Lung (tissue), 11 donors: ENCODE measurements at regions not wholly inside any gene's neighbourhood (a gene's known extent, or its start where the extent isn't known, plus 50 kb on each side); places are given as distances from the start of the nearest gene placed in this dataset.

Experiments used
- ATAC-seq: fragments of 200-7000 bp; cut with Tn5 transposase; one replicate; pipeline ENCODE4 v1.9.1; 2020; ENCODE audit warnings: moderate number of reproducible peaks; ENCODE audit not compliant: insufficient read depth, low FRiP score
- DNase-seq, 3 donors: peaks; one replicate each; pipeline ENCODE4 v3.0.0-alpha.2; 2013 to 2017
- H3K27ac ChIP-seq, 2 donors: one replicate each; pipeline ENCODE4 v1.5.1; 2013; ENCODE audit warnings: mild to moderate bottlenecking in 2 of 2, moderate library complexity in 2 of 2, control low read depth in 1 of 2, inconsistent platforms in 1 of 2, low read depth in 1 of 2, low read length in 1 of 2
- H3K27me3 ChIP-seq, 3 donors: one replicate each; pipeline ENCODE4 v1.5.1; 2013; ENCODE audit warnings: low read length in 2 of 3; ENCODE audit not compliant: control insufficient read depth in 3 of 3, insufficient read depth in 3 of 3
- H3K36me3 ChIP-seq, 4 donors: one replicate each; pipeline ENCODE4 v1.5.1; 2013; ENCODE audit warnings: low read length in 4 of 4, mild to moderate bottlenecking in 1 of 4, moderate library complexity in 1 of 4; ENCODE audit not compliant: control insufficient read depth in 4 of 4, insufficient read depth in 4 of 4
- H3K4me1 ChIP-seq, 5 donors: one replicate each; pipeline ENCODE4 v1.5.1; 2013; ENCODE audit warnings: low read length in 5 of 5, mild to moderate bottlenecking in 2 of 5, moderate library complexity in 1 of 5; ENCODE audit not compliant: control insufficient read depth in 5 of 5, insufficient read depth in 5 of 5
- H3K4me3 ChIP-seq: one replicate; pipeline ENCODE4 v1.5.1; 2013; ENCODE audit warnings: mild to moderate bottlenecking, control low read depth, moderate library complexity
- H3K9ac ChIP-seq, 2 donors: one replicate each; pipeline ENCODE4 v1.5.1; 2013; ENCODE audit warnings: low read length in 2 of 2, control low read depth in 1 of 2; ENCODE audit not compliant: insufficient read depth in 1 of 2
- H3K9me3 ChIP-seq, 4 donors: one replicate each; pipeline ENCODE4 v1.5.1; 2013; ENCODE audit warnings: low read length in 3 of 4, mild to moderate bottlenecking in 1 of 4, moderate library complexity in 1 of 4; ENCODE audit not compliant: control insufficient read depth in 4 of 4, insufficient read depth in 3 of 4
- CTCF ChIP-seq: IDR thresholded peaks from 2 replicates; pipeline ENCODE4 v1.5.1; 2012; ENCODE audit warnings: mild to moderate bottlenecking; ENCODE audit errors: control extremely low read depth, extremely low read depth
- WGBS, 2 donors: extraction: QIAGEN DNeasy Blood & Tissue Kit; methylation state at CpG; one replicate each; pipeline ENCODE4 v1.1.7; 2013; 5-methylcytosine and 5-hydroxymethylcytosine counted together
- donor health status: control.
- donor health status: control.
- donor health status: Bipolar disorder and iron deficiency.
- donor health status: healthy.
- donor health status: DM: yes; HTN: yes; CAD: no.

GRCh38 chrX:8036914-8037313 is 109.7 kb upstream of the PNPLA4 start:
- Histone ChIP-seq H3K9me3 (no peaks in the 10 kb centered on the region), H3K36me3 (no peaks in the 10 kb centered on the region), H3K27ac (peak overlapping the region in 1 of 2 donors; percentile 9), H3K27me3 (peaks cover 0 to 30% (median 20%) of the 10 kb centered on the region in 3 donors), H3K4me3 (no peak overlapping the region), H3K4me1 (peaks cover 0 to 8% (median 2%) of the 10 kb centered on the region in 5 donors), H3K9ac (no peak overlapping the region)
- no peak for TF ChIP-seq CTCF
- no peak for ATAC-seq
- DNase-seq = peak in 2 of 3 donors; percentile 34 to 43
- 46 to 66% methylated on average over 4 of the region's 4 CpGs for WGBS, 2 donors

- DNase-seq (peak in 2 of 3 donors; percentile 4 to 28), ATAC-seq (no peak)
- Histone ChIP-seq H3K9ac (no peak overlapping the region), H3K27ac (no peak overlapping the region), H3K4me1 (peaks cover 0 to 8% (median 2%) of the 10 kb centered on the region in 5 donors), H3K27me3 (peaks cover 0 to 25% (median 21%) of the 10 kb centered on the region in 3 donors), H3K4me3 (no peak overlapping the region), H3K9me3 (no peaks in the 10 kb centered on the region), H3K36me3 (no peaks in the 10 kb centered on the region)
- no peak for TF ChIP-seq CTCF
- WGBS, 2 donors = 77 to 93% methylated on average over 8 of the region's 8 CpGs
These were observed 106.8 kb upstream of the PNPLA4 start for GRCh38 chrX:8034058-8034457.

- Histone ChIP-seq H3K4me3 (no peak overlapping the region), H3K36me3 (no peaks in the 10 kb centered on the region), H3K27me3 (peaks cover 0 to 26% (median 26%) of the 10 kb centered on the region in 3 donors), H3K4me1 (peaks cover 0 to 8% (median 2%) of the 10 kb centered on the region in 5 donors), H3K9ac (no peak overlapping the region), H3K27ac (no peak overlapping the region), H3K9me3 (no peaks in the 10 kb centered on the region)
- WGBS, 2 donors = 67 to 86% methylated on average over 4 of the region's 4 CpGs
- no peak for TF ChIP-seq CTCF
- ATAC-seq (no peak), DNase-seq (no peak)
These were observed 106.0 kb upstream of the PNPLA4 start for GRCh38 chrX:8033175-8033574.

GRCh38 chrX:8030361-8030760 is 103.1 kb upstream of the PNPLA4 start:
- DNase-seq = no peak
- Histone ChIP-seq H3K4me3 (no peak overlapping the region), H3K27me3 (peaks cover 0 to 23% (median 18%) of the 10 kb centered on the region in 3 donors), H3K36me3 (no peaks in the 10 kb centered on the region), H3K27ac (no peak overlapping the region), H3K9me3 (no peaks in the 10 kb centered on the region), H3K4me1 (peaks cover 0 to 3% (median 0%) of the 10 kb centered on the region in 5 donors), H3K9ac (no peak overlapping the region)
- no peak for TF ChIP-seq CTCF
- ATAC-seq = no peak
- 87 to 90% methylated on average over 4 of the region's 4 CpGs for WGBS, 2 donors
